H4 (cell line): ENCODE measurements at regions not wholly inside any gene's neighbourhood (a gene's known extent, or its start where the extent isn't known, plus 50 kb on each side); places are given as distances from the start of the nearest gene placed in this dataset.
"Not testable (repeated sequence)": the region's sequence is repeated elsewhere in the genome, so short reads cannot be mapped to it uniquely, and the experiment has no call there.

Experiments
- DNase-seq: peaks from one replicate; pipeline ENCODE4 v3.0.0-alpha.2; 2015; ENCODE audit warnings: low spot score

GRCh38 chr21:35528116-35529042 lies 479.3 kb upstream of the RUNX1 start:
- DNase-seq: no peak

- no peak for DNase-seq
Observed at GRCh38 chr21:35527358-35527757, 478.3 kb upstream of the RUNX1 start.

DNA sequence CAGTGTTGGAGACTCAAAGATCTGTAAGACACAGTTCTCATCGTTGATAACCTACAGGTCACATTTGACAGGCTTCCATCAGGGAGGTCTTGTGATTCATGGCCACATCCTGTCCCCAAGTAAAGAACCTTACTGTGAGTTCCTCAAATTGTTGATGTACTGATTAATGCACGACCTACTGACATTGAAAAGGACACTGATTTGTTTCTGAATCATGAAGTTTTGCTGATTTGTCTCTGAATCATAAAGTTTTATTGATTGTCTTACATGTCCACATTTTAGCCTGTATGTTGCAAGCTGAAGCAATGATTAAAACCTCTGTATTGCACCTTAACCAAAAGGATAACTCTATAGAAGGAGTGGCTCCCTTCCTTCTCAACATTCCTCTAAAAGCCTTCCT lies 476.3 kb upstream of the RUNX1 start:
- no peak for DNase-seq

DNA sequence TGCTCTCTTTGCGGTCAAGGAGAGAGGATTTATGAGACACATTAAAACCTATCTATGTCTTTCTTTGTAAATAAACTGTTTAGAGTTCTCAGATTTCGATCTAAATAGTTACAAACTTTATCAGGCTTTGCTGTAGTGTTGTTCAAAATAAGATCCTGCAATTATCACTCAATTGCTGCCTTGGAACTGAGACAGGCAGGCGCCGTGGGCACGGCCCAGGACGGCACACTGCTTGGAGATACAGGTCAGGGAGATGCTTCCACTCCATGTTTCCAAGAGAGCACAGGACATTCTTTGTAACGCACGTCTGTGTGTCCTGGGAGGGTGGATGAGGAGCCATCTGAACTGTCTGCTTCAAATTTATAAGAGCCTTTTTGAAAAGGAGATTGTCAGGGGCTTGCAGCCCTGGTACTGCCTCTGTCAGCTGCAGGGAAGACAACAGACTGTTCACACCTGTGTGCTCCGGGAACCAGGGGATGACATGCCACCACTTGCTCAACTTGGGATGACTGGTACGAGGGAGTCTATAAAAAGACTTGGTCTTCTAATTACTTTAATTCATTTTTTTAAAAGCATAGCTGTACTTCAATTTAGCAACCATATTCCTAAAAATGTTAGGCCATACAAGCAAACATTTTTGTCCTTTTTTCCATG lies 472.9 kb upstream of the RUNX1 start:
- DNase-seq: no peak

- DNase-seq: no peak
Observed at GRCh38 chr21:35521293-35521692, 472.2 kb upstream of the RUNX1 start.

DNA sequence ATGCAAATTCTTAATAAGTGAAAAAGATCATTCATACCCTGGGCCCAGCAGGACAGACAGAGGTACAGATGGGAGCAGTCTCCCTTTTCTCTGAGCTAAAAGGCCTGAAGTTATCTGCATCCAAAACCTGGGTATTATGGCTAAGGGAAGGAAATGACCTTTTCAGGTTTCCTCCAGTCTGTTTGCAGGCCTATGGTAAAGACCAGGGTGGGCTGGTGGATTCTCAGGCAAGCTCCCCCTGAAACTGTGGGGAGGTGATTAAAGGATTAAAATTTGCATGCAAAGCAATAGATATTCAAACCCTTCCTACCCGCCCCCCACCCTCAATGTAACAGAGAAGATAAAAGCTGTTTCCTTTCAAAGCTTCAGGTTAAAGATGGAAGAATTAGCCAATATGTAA lies 471.8 kb upstream of the RUNX1 start:
- DNase-seq: no peak

DNA sequence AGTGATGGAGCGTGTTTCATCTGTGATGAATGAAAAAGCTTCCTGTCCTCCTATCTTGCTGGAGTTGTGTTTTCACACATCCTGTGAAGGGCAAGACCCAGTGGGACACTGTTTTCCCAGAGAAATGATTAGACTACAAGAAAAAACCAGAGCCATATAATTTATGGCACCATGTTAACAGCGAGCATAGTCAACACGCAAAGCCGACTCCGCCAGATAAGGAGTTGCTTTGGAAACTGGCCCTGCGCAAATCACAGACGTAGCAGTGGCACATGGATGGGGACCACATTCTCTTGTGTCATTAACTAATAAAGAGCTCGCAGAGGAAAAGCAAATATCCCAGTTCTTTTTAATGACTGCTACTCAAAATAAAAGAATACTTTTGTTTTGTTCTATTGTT lies 471.2 kb upstream of the RUNX1 start:
- no peak for DNase-seq

DNA sequence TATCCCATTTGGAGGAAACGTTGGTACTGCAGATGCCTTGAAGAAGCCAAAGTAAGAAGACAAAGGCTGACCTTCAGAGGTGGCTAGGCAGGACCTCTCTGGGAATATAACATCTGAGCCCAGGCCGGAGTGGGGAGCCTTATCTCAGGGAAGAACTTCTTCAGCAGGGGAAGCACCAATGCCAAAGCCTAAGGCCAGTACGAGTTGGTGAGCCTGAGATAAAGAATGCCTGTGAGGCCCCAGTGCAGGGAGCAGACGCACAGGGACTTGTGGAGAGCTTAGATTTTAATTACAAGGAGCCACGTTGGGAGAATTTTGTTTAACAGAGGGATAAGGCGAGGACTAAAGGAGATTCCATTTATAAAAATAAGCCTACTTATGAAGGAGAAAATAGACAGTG lies 468.8 kb upstream of the RUNX1 start:
- no peak for DNase-seq

- DNase-seq: not testable (repeated sequence)
Observed at GRCh38 chr21:35516292-35516691, 467.2 kb upstream of the RUNX1 start.

- no peak for DNase-seq
Observed at GRCh38 chr21:35512346-35512745, 463.2 kb upstream of the RUNX1 start.

GRCh38 chr21:35511696-35512162 lies 462.6 kb upstream of the RUNX1 start:
- DNase-seq: peak; percentile 68

DNA sequence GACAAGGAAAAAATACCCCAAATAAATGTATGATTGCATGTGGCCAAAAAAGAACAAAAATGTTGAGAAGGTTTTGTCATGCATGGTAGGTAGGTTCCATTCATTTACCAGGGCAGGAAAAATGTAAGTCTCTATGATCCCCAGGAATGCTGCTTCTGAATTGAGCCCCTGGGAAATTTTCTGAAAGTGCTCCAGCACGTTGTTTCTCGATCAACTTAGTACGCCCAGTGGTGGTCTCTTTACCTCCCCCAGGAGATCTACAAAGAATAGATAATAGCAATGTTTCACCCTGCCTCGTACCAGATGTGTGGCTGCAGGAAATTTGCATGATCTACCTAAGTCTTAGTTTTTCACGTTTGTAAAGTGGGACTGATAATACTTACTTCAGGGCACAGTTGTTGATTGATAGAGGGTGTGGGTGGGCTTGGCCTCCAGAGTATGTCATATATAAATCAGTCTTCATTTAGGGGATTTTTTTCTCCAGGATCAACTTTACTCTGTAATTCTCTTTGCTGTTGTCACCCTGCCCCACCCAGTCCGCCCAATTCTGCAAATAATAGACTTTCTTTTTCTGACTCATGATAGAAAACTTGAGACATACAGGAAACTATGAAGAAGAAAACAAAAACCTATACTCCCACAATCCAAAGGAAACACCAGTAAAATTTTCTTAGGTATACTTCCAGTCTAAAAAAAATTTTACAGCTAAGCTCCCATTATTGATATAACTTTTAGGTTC lies 462.0 kb upstream of the RUNX1 start:
- no peak for DNase-seq

DNA sequence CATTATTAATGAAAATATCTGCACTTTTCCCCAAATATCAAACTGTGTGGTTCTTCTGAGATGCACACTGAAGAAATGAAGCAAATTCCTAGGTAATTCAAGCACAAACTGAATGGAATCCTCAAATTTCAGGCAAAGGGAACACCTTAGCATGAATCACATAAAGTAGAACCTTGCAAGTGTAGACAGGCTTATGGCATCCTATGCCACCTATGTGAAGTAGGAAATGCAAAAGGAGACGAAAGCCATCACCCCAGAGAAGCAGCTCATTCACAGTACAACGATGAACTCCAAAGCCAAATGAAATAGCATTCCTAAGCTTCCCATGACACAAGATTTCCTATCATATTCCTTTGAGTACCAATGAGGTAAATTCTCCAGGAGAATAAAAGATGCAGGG lies 461.2 kb upstream of the RUNX1 start:
- no peak for DNase-seq

DNA sequence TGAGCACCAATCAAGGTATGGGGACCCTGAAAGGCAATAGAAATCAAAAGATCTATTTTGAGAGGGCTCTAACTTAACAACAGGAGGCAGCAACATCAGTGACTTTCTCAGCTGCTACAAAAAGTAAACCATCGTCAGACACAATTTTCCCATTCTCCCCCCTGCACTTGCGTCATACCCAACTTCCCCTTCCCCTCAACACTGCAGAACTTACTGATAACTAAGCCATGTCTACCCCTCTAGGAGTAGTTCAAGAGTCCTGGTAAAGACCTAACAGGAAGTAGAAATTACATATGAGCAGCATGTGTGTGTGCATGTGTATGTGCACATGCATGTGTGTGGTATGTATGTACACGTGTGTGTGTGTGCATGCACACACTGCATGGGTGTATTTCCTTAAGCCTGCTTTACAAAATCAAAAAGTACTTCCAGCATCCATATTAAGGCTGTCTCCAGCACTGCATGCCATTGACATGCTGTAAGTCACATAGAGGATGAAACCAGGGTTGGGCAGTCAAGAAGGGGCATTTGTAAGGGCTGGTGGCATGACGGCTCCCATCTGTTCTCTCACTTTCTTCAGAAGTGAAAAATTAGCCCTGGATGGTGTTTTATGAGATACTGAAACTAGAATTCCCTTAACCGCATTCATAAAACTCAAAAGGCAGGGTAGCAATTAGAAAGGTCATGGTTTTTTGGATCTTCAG lies 460.1 kb upstream of the RUNX1 start:
- DNase-seq: no peak

DNA sequence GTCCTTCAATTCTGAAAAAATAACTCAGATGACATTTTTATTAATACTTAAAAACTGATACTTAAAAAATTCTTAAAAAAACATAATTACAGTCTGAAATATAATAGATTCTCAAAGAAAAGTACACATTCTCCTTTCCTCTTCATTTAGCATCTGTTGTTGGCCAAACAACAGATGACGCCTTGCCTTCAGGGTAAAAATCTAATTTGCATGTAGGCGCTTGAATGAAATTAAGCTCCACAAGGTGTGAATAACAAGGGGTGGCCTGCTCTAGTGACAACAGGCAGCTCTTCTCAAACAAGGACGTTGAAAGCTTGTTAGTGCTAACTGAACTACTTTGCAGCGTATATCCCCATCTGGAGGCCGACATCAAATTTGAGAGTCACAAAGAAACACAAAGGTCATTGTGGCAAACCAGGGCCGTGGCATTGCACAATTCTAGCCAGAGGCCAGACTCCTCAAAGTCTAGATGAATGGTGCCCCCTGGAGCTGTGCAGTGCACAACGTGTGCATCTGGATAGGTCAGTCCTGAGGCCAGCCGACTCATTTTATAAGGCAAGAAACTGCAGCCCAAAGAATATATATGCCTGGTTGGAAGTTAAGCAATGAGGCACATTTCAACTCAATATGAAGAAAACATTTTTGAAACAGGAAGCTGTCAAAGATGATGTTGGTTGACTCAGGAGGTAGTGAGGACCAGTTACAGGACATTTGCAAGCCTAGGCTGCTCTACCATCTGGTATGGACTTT lies 459.2 kb upstream of the RUNX1 start:
- DNase-seq: peak; percentile 83

GRCh38 chr21:35507181-35507759 lies 458.2 kb upstream of the RUNX1 start:
- no peak for DNase-seq

- no peak for DNase-seq
Observed at GRCh38 chr21:35506771-35507170, 457.7 kb upstream of the RUNX1 start.

DNA sequence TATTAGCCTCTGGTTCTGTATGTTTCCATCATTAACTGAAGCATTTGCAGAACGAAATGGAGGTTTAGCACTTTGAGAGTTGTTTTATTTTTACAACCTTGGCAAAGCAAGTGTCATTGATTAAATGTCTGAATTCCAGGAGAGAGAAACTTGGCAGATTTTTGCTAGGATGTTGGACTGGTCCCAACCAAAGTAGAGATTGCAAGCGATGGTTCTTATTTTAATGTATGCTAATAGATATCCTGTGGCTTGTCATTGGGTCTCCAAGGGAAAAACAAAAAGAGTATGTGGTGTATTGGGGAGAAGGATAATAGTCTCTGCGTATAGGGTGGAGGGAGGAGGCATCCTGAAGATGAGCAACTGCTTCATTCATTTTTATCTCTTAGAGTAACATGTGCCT lies 457.2 kb upstream of the RUNX1 start:
- no peak for DNase-seq

GRCh38 chr21:35504951-35505466 lies 455.9 kb upstream of the RUNX1 start:
- DNase-seq: no peak

- DNase-seq: no peak
Observed at GRCh38 chr21:35504277-35504676, 455.2 kb upstream of the RUNX1 start.
